GM23338 (cell line): ENCODE measurements at regions not wholly inside any gene's neighbourhood (a gene's known extent, or its start where the extent isn't known, plus 50 kb on each side); places are given as distances from the start of the nearest gene placed in this dataset.

Source experiments
- ATAC-seq: fragments of 200-7000 bp; cut with Tn5 transposase; 3 replicates; pipeline ENCODE4 v1.9.1; 2020
- DNase-seq: peaks from one replicate; pipeline ENCODE4 v3.0.0-alpha.2; 2015; ENCODE audit warnings: low spot score
- H2AFZ ChIP-seq: fragments of 200-600 bp; sonication (generic); 2 replicates; pipeline ENCODE4 v1.8.0; 2016; ENCODE audit warnings: antibody characterized with exemption, mild to moderate bottlenecking, moderate library complexity
- H3F3A ChIP-seq: fragments of 200-600 bp; sonication (generic); replicated peaks from 2 replicates; pipeline ENCODE4 v1.8.0; 2017; ENCODE audit warnings: antibody characterized with exemption, mixed run types, low read depth
- H3K27ac ChIP-seq: fragments of 200-600 bp; sonication (generic); 2 replicates; pipeline ENCODE4 v1.6.1; 2016; ENCODE audit warnings: low read depth
- H3K27me3 ChIP-seq: fragments of 200-600 bp; sonication (generic); 2 replicates; pipeline ENCODE4 v1.8.0; 2016; ENCODE audit warnings: mild to moderate bottlenecking, mixed run types, moderate library complexity; ENCODE audit not compliant: insufficient read depth
- H3K36me3 ChIP-seq: fragments of 200-600 bp; sonication (generic); 2 replicates; pipeline ENCODE4 v1.8.0; 2016; ENCODE audit warnings: mild to moderate bottlenecking; ENCODE audit not compliant: insufficient read depth
- H3K4me1 ChIP-seq: fragments of 200-600 bp; sonication (generic); 2 replicates; pipeline ENCODE4 v1.8.0; 2016; ENCODE audit warnings: mild to moderate bottlenecking, moderate library complexity; ENCODE audit not compliant: insufficient read depth
- H3K4me2 ChIP-seq: fragments of 200-600 bp; sonication (generic); 2 replicates; pipeline ENCODE4 v1.7.1; 2017; ENCODE audit warnings: mixed run types
- H3K4me3 ChIP-seq: fragments of 200-600 bp; sonication (generic); 2 replicates; pipeline ENCODE4 v1.6.1; 2016; ENCODE audit warnings: mixed run types
- H3K79me2 ChIP-seq: fragments of 200-600 bp; sonication (generic); replicated peaks from 2 replicates; pipeline ENCODE4 v1.8.0; 2017; ENCODE audit warnings: mild to moderate bottlenecking; ENCODE audit not compliant: insufficient read depth
- H3K9me2 ChIP-seq: fragments of 200-600 bp; sonication (generic); 2 replicates; pipeline ENCODE4 v1.8.0; 2017; ENCODE audit not compliant: insufficient read depth
- H4K20me1 ChIP-seq: fragments of 200-600 bp; sonication (generic); replicated peaks from 2 replicates; pipeline ENCODE4 v1.8.0; 2017; ENCODE audit warnings: mild to moderate bottlenecking; ENCODE audit not compliant: insufficient read depth
- H3K27ac Mint-ChIP-seq: 2 replicates; pipeline ENCODE4 v1.8.0; 2020; ENCODE audit warnings: inconsistent platforms, mild to moderate bottlenecking, moderate library complexity, mixed read lengths
- H3K27me3 Mint-ChIP-seq: 3 replicates; pipeline ENCODE4 v1.8.0; 2022; ENCODE audit warnings: low read depth, mild to moderate bottlenecking, moderate library complexity, mixed read lengths, inconsistent platforms; ENCODE audit not compliant: insufficient read depth, poor library complexity
- H3K36me3 Mint-ChIP-seq: 3 replicates; pipeline ENCODE4 v1.8.0; 2021; ENCODE audit warnings: low read depth, mild to moderate bottlenecking, inconsistent platforms, moderate library complexity, mixed read lengths
- H3K4me1 Mint-ChIP-seq: 3 replicates; pipeline ENCODE4 v1.8.0; 2020; ENCODE audit warnings: mild to moderate bottlenecking, inconsistent platforms, mixed read lengths
- H3K4me3 Mint-ChIP-seq: 3 replicates; pipeline ENCODE4 v1.8.0; 2021; ENCODE audit warnings: moderate library complexity, mild to moderate bottlenecking, inconsistent platforms, mixed read lengths
- H3K9me3 Mint-ChIP-seq: 3 replicates; pipeline ENCODE4 v1.8.0; 2020; ENCODE audit warnings: moderate library complexity, mild to moderate bottlenecking, inconsistent platforms, mixed read lengths
- ZNF462 ChIP-seq: fragments of 250-450 bp; sonication (Bioruptor Pico); IDR thresholded peaks from 2 replicates; pipeline ENCODE4 v1.5.0; 2020; ENCODE audit warnings: mild to moderate bottlenecking, moderate library complexity
- TF ChIP-seq, protein P1 (sequence below), 2 experiments: fragments of 200-600 bp in 1 of 2; sonication (generic) in 1 of 2; conservative IDR thresholded peaks; 2 replicates each; pipeline versions ENCODE4 v1.5.1 to v1.6.1; 2016 to 2017; ENCODE audit warnings: antibody characterized with exemption in 2 of 2, low read depth in 2 of 2, mild to moderate bottlenecking in 2 of 2, moderate library complexity in 1 of 2

DNA sequence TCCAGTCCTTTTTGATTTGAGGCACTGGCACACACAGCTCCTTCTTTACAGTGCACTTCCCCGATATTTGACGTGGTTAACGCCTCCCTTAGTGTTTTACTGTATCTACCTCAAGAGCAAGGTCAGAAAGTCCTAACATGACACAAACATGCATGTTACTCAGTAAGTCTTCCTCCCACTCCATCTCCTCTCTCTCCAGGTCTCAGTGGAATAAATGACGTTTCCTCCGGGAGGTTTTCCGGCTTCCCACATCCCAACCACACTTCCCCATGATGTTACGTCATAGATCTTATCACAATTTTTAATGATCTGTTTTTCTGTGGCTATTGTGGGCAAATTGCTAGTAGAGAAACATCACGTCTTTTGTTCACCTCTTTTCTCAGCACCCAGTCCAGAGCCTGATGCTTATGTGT is 165.7 kb downstream of the PTPN20 start (continued):
- no peak for TF ChIP-seq ZNF462 (CRISPR knock-in tag)

GRCh38 chr10:47077386-47077785 is 166.2 kb downstream of the PTPN20 start:
- peaks cover 11% of the 10 kb centered on the region for H3K27me3 Mint-ChIP-seq
- H3K4me1 Mint-ChIP-seq, result no peaks in the 10 kb centered on the region; the same call in 2 of the 3 replicates
- no peak for ATAC-seq

More at GRCh38 chr10:47077386-47077785, 166.2 kb downstream of the PTPN20 start:
- Histone ChIP-seq H3K27me3 (no peaks in the 10 kb centered on the region), H4K20me1 (no peaks in the 10 kb centered on the region), H3K79me2 (no peaks in the 10 kb centered on the region), H3K4me3 (no peak overlapping the region), H3K4me2 (no peak overlapping the region), H3K27ac (no peak overlapping the region), H2AFZ (no peak overlapping the region), H3K4me1 (no peaks in the 10 kb centered on the region), H3F3A (no peaks in the 10 kb centered on the region), H3K36me3 (no peaks in the 10 kb centered on the region), H3K9me2 (no peaks in the 10 kb centered on the region)
- Mint-ChIP-seq H3K27ac (no peak overlapping the region), H3K9me3 (peaks cover 4% of the 10 kb centered on the region; the same call in 1 of the 3 replicates), H3K36me3 (no peaks in the 10 kb centered on the region), H3K4me3 (no peak overlapping the region)
- TF ChIP-seq, protein P1, sequence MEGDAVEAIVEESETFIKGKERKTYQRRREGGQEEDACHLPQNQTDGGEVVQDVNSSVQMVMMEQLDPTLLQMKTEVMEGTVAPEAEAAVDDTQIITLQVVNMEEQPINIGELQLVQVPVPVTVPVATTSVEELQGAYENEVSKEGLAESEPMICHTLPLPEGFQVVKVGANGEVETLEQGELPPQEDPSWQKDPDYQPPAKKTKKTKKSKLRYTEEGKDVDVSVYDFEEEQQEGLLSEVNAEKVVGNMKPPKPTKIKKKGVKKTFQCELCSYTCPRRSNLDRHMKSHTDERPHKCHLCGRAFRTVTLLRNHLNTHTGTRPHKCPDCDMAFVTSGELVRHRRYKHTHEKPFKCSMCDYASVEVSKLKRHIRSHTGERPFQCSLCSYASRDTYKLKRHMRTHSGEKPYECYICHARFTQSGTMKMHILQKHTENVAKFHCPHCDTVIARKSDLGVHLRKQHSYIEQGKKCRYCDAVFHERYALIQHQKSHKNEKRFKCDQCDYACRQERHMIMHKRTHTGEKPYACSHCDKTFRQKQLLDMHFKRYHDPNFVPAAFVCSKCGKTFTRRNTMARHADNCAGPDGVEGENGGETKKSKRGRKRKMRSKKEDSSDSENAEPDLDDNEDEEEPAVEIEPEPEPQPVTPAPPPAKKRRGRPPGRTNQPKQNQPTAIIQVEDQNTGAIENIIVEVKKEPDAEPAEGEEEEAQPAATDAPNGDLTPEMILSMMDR (conservative IDR thresholded peaks at IDR 0.05; ENCODE audit: low read depth in 2 of 2), result no peak
- DNase-seq, result no peak
